Body of pancreas (tissue), 4 donors: ENCODE measurements at regions not wholly inside any gene's neighbourhood (a gene's known extent, or its start where the extent isn't known, plus 50 kb on each side); places are given as distances from the start of the nearest gene placed in this dataset.

Experiments
- ATAC-seq: fragments of 150-250 bp; one replicate; pipeline ENCODE4 v1.9.1; 2016
- DNase-seq, 4 donors: peaks; one replicate each; pipeline ENCODE4 v3.0.0-alpha.2; 2019
- H3K27ac ChIP-seq, 4 donors: fragments of 200-600 bp; sonication (generic); 1 replicate in 3 of 4; 2 replicates in 1 of 4; pipeline versions ENCODE4 v1.5.1 to v1.6.1; 2016 to 2019; ENCODE audit warnings: mild to moderate bottlenecking in 1 of 4, mixed read lengths in 1 of 4, moderate library complexity in 1 of 4
- H3K27me3 ChIP-seq, 2 donors: fragments of 200-600 bp; sonication (generic); one replicate each; pipeline ENCODE4 v1.6.0; 2016; ENCODE audit warnings: mild to moderate bottlenecking in 1 of 2
- H3K36me3 ChIP-seq, 2 donors: fragments of 200-600 bp; sonication (generic); replicated peaks in 1 of 2; 2 replicates each; pipeline ENCODE4 v1.5.1; 2016; ENCODE audit warnings: low read depth in 2 of 2; ENCODE audit not compliant: insufficient read depth in 1 of 2
- H3K4me1 ChIP-seq: fragments of 200-600 bp; sonication (generic); one replicate; pipeline ENCODE4 v1.6.0; 2016
- H3K4me3 ChIP-seq, 2 donors: fragments of 200-600 bp; sonication (generic); 1 replicate in 1 of 2; 2 replicates in 1 of 2; pipeline ENCODE4 v1.5.1; 2016 to 2019
- H3K9me3 ChIP-seq, 3 donors: fragments of 200-600 bp; sonication (generic); 1 replicate in 2 of 3; 2 replicates in 1 of 3; pipeline ENCODE4 v1.5.1; 2016
- CTCF ChIP-seq, 7 experiments: fragments of 450-650 bp in 4 of 7; fragments of 200-600 bp in 3 of 7; sonication (generic) in 3 of 7; IDR thresholded peaks; one replicate each; pipeline ENCODE4 v1.5.1; 2016 to 2019; ENCODE audit warnings: antibody characterized with exemption in 7 of 7
- POLR2A ChIP-seq, 3 donors: fragments of 450-650 bp; IDR thresholded peaks; one replicate each; pipeline ENCODE4 v1.6.1; 2016; ENCODE audit warnings: antibody characterized with exemption in 3 of 3, mild to moderate bottlenecking in 2 of 3
- WGBS, 2 donors: methylation state at CpG; one replicate each; pipeline ENCODE4 v1.1.5; 2017; 5-methylcytosine and 5-hydroxymethylcytosine counted together
- intact Hi-C: fragments of 100-400 bp; cut with DNase I; formaldehyde crosslinking; loops from one replicate; pipeline ENCODE4 v1.15.1; 2023

- Histone ChIP-seq H3K36me3 (no peaks in the 10 kb centered on the region), H3K9me3 (no peaks in the 10 kb centered on the region), H3K4me3 (no peak overlapping the region), H3K27ac (no peak overlapping the region), H3K27me3 (no peaks in the 10 kb centered on the region), H3K4me1 (no peaks in the 10 kb centered on the region)
- ATAC-seq = no peak
- TF ChIP-seq POLR2A (IDR thresholded peaks at IDR 0.05) = no peak
- TF ChIP-seq CTCF (IDR thresholded peaks at IDR 0.05) = no peak
- WGBS, 2 donors = 30% methylated on average over 4 of the region's 4 CpGs
- intact Hi-C loops = no loop called here
- DNase-seq = no peak
Measured at GRCh38 chr6:90450268-90450953, 136.5 kb downstream of the MAP3K7 start.

GRCh38 chr6:90449311-90449710 is 137.6 kb downstream of the MAP3K7 start:
- 69 to 77% methylated on average over 5 of the region's 5 CpGs for WGBS, 2 donors

GRCh38 chr6:90448836-90449235 is 138.0 kb downstream of the MAP3K7 start:
- DNase-seq (no peak), ATAC-seq (no peak)
- no peaks in the 10 kb centered on the region for H3K9me3 ChIP-seq
- no peak overlapping the region for H3K4me3 ChIP-seq
- H3K4me1 ChIP-seq = no peaks in the 10 kb centered on the region
- TF ChIP-seq CTCF (IDR thresholded peaks at IDR 0.05) (no peak), POLR2A (IDR thresholded peaks at IDR 0.05) (no peak)
- intact Hi-C loops = no loop called here
- no peak overlapping the region for H3K27ac ChIP-seq
- H3K36me3 ChIP-seq = no peaks in the 10 kb centered on the region
- 75 to 83% methylated on average over 5 of the region's 5 CpGs for WGBS, 2 donors
- H3K27me3 ChIP-seq = no peaks in the 10 kb centered on the region

More at GRCh38 chr6:90449311-90449710, 137.6 kb downstream of the MAP3K7 start:
- no peaks in the 10 kb centered on the region for H3K27me3 ChIP-seq
- no peak overlapping the region for H3K27ac ChIP-seq
- intact Hi-C loops = no loop called here
- no peak for TF ChIP-seq CTCF (IDR thresholded peaks at IDR 0.05)
- TF ChIP-seq POLR2A (IDR thresholded peaks at IDR 0.05) = no peak
- no peak overlapping the region for H3K4me3 ChIP-seq
- no peaks in the 10 kb centered on the region for H3K9me3 ChIP-seq
- H3K36me3 ChIP-seq = no peaks in the 10 kb centered on the region
- no peak for DNase-seq
- H3K4me1 ChIP-seq = no peaks in the 10 kb centered on the region
- no peak for ATAC-seq

- Histone ChIP-seq H3K27ac (no peak overlapping the region), H3K27me3 (no peaks in the 10 kb centered on the region), H3K4me3 (no peak overlapping the region), H3K9me3 (no peaks in the 10 kb centered on the region), H3K36me3 (no peaks in the 10 kb centered on the region), H3K4me1 (no peaks in the 10 kb centered on the region)
- 69 to 74% methylated on average over 2 of the region's 2 CpGs for WGBS, 2 donors
- ATAC-seq (no peak), DNase-seq (no peak)
- intact Hi-C loops = no loop called here
- TF ChIP-seq CTCF (IDR thresholded peaks at IDR 0.05) = no peak
- no peak for TF ChIP-seq POLR2A (IDR thresholded peaks at IDR 0.05)
Measured at GRCh38 chr6:90446164-90446563, 140.7 kb downstream of the MAP3K7 start.

GRCh38 chr6:90445533-90446108 is 141.3 kb downstream of the MAP3K7 start:
- Histone ChIP-seq H3K36me3 (no peaks in the 10 kb centered on the region), H3K27me3 (no peaks in the 10 kb centered on the region), H3K4me3 (no peak overlapping the region), H3K4me1 (no peaks in the 10 kb centered on the region), H3K9me3 (no peaks in the 10 kb centered on the region), H3K27ac (no peak overlapping the region)
- DNase-seq = no peak
- ATAC-seq = no peak
- WGBS, 2 donors = 79 to 80% methylated on average over 2 of the region's 2 CpGs
- intact Hi-C loops = no loop called here
- TF ChIP-seq CTCF (IDR thresholded peaks at IDR 0.05) = no peak
- no peak for TF ChIP-seq POLR2A (IDR thresholded peaks at IDR 0.05)
